AG04450 (cell line): ENCODE measurements at regions not wholly inside any gene's neighbourhood (a gene's known extent, or its start where the extent isn't known, plus 50 kb on each side); places are given as distances from the start of the nearest gene placed in this dataset.

Source experiments
- CTCF ChIA-PET: fragments of 300-600, 350-600 bp; formaldehyde crosslinking; extraction: SDS; loops from one replicate; lab custom pipeline; 2022; ENCODE audit warnings: antibody characterized with exemption, inconsistent platforms; lab: Charles Lee
- POLR2A ChIA-PET: fragments of 350-600 bp; formaldehyde crosslinking; extraction: SDS; loops from one replicate; lab custom pipeline; 2021; ENCODE audit warnings: antibody characterized with exemption, inconsistent platforms; lab: Yijun Ruan, JAX
- DNase-seq: peaks from one replicate; pipeline ENCODE4 v3.0.0-alpha.2; 2011; ENCODE audit warnings: low read depth, low spot score
- H3K27ac ChIP-seq: one replicate; pipeline ENCODE4 v1.5.1; 2012; ENCODE audit warnings: low read depth, low read length, control low read depth
- H3K27me3 ChIP-seq: one replicate; pipeline ENCODE4 v1.6.0; 2012; ENCODE audit warnings: low read length; ENCODE audit not compliant: control insufficient read depth, insufficient read depth
- H3K4me3 ChIP-seq: 2 replicates; pipeline ENCODE4 v1.5.1; 2011; ENCODE audit warnings: mild to moderate bottlenecking, low read depth, low read length, control low read depth
- H3K9me3 ChIP-seq: 2 replicates; pipeline ENCODE4 v1.5.1; 2012; ENCODE audit warnings: low read length; ENCODE audit not compliant: control insufficient read depth, insufficient read depth
- CTCF ChIP-seq: IDR thresholded peaks from 2 replicates; pipeline ENCODE4 v1.5.1; 2011; ENCODE audit warnings: low read depth, low read length, control low read depth, inconsistent platforms

DNA sequence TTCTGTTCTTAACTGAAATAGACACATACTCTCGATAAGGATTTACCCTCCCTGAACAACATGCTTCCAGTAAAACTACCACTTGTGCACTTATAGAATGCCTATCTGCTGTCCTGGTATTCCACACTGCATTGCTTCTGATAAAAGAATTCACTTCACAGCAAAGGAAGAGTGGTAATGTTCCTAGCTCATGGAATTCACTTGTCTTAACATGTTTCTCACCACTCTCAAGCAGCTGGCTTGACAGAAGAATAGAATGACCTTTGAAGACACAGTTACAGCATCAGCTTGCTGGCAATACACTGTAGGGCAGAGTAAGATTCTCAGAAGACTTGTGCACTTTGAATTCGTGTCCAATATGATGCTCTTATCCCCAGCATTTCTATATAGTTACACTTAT lies 524.1 kb upstream of the CNTNAP5 start:
- Histone ChIP-seq H3K27ac (no peak overlapping the region), H3K9me3 (peaks cover 7% of the 10 kb centered on the region), H3K4me3 (no peak overlapping the region), H3K27me3 (no peaks in the 10 kb centered on the region)
- no peak for TF ChIP-seq CTCF
- DNase-seq: no peak
- ChIA-PET POLR2A (no interaction called here), CTCF (no interaction called here)

- POLR2A ChIA-PET: no interaction called here
- CTCF ChIA-PET: no interaction called here
Observed at GRCh38 chr2:123502931-123503330, 522.2 kb upstream of the CNTNAP5 start.

DNA sequence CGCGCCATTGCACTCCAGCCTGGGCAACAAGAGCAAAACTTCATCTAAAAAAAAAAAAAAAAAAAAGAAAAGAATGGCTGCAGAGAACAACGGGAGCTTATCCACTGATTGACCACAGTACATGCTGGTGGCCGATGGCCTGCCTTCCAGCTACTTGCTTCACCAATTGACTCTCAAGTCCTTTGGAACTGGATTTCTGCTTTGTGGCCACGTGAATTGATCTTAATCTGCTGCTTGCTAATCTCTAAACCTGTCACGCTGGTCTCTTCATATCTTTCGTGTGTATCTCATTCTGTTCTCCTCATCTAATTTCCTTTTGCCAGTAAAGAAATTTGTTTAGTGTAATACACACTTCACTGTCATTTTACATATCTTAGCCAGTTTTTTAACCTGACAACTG lies 512.5 kb upstream of the CNTNAP5 start:
- CTCF ChIA-PET: no interaction called here
- no peaks in the 10 kb centered on the region for H3K9me3 ChIP-seq
- no peak for TF ChIP-seq CTCF
- DNase-seq: no peak
- H3K4me3 ChIP-seq: no peak overlapping the region
- no peak overlapping the region for H3K27ac ChIP-seq
- no peaks in the 10 kb centered on the region for H3K27me3 ChIP-seq
- POLR2A ChIA-PET: no interaction called here

More at GRCh38 chr2:123502931-123503330, 522.2 kb upstream of the CNTNAP5 start:
- Histone ChIP-seq H3K27me3 (no peaks in the 10 kb centered on the region), H3K27ac (no peak overlapping the region), H3K9me3 (peaks cover 7% of the 10 kb centered on the region), H3K4me3 (no peak overlapping the region)
- TF ChIP-seq CTCF: no peak
- DNase-seq: no peak

DNA sequence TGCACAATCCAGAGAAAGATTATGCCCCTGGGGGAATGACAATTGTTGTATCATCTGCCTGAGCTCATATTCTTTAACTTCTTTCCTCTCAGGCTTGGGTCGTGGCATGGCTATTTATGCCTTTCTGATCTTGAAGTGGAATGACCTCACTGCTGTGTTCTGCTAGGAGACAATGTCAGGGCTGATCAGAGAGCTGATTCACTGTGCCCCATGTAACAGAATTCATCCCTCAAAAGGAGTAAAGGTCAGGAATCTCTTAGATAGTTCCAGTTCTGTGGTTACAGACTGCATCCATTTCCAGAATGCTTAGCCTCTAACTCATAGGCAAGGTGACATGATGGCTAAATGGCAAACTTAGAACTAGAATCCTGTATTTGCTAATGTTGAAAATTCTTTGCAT lies 511.7 kb upstream of the CNTNAP5 start:
- Histone ChIP-seq H3K4me3 (no peak overlapping the region), H3K9me3 (no peaks in the 10 kb centered on the region), H3K27ac (no peak overlapping the region), H3K27me3 (no peaks in the 10 kb centered on the region)
- ChIA-PET CTCF (no interaction called here), POLR2A (no interaction called here)
- no peak for TF ChIP-seq CTCF
- no peak for DNase-seq

DNA sequence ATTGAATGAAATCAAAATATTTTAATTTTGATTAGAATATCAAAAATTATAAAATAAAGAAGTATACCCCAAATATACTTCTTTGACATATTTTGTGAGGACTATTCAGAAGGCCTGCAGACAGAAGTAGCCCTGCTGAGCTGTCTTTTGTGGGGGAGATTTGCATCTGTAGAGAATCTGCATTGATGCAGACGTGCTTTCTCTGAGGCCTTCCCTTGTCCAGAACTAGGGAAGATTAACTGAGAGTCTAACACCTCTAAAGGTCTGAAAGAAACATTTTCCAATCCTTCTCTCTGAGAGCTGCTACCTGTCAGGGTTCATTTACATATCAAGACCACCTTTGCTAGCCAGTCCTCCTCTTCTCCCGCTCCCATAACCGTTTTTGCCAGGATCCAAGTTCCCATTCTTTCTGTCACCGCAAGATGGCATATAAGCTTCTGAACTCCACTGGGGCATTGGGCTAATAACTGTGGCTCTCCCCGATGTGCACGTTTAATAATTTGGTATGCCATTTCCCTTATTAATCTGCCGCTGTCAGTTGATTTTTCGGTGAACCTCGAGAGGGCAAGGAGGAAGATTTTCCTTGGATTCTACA lies 510.4 kb upstream of the CNTNAP5 start:
- H3K27ac ChIP-seq: no peak overlapping the region
- no peaks in the 10 kb centered on the region for H3K9me3 ChIP-seq
- H3K4me3 ChIP-seq: no peak overlapping the region
- no peak for TF ChIP-seq CTCF
- H3K27me3 ChIP-seq: no peaks in the 10 kb centered on the region
- ChIA-PET POLR2A (no interaction called here), CTCF (no interaction called here)
- no peak for DNase-seq
